Hypothalamus (tissue), 51 donors: ENCODE measurements at regions not wholly inside any gene's neighbourhood (a gene's known extent, or its start where the extent isn't known, plus 50 kb on each side); places are given as distances from the start of the nearest gene placed in this dataset.
"Not testable (repeated sequence)": the region's sequence is repeated elsewhere in the genome, so short reads cannot be mapped to it uniquely, and the experiment has no call there.

ENCODE experiments used
- DNase-seq, 51 donors: peaks; one replicate each; lab custom pipeline; 2025; lab: John Stamatoyannopoulos, UW

DNA sequence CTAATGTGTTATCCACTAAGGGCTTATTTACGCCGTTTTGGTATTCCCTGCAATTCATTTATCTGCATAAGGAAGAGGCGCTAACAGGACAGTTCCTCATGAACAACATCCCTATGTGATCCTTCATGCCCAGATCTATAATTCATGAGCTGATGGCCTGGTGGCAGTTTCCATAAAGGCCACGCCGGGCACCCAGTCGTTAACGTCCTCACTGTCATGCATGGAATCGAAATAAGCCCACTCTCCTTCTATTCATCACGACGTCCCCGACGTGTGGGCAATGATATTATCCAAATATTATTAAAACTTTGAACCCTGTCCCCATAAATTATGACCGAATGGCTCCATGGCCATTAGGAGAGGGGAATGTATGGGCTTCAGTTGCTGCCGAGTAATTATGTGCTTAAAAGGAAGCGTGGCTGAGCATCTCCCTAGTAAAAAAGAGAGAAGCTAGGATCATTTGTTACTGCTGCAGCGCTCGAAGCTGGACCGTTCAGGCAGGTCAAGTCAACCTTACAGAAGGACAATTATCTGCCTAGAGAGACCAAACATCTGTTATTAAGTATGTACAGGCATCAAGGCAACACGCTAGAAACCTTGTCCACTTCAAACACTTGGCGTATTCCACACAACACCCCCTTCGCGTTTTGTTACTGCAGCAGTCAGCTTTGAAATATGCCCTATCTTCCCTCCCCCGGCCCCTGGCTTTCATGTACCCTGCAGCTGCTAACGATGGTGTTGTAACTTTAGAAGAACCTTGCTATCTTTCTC, 94.0 kb upstream of the SALL1 start:
- no peak for DNase-seq

DNA sequence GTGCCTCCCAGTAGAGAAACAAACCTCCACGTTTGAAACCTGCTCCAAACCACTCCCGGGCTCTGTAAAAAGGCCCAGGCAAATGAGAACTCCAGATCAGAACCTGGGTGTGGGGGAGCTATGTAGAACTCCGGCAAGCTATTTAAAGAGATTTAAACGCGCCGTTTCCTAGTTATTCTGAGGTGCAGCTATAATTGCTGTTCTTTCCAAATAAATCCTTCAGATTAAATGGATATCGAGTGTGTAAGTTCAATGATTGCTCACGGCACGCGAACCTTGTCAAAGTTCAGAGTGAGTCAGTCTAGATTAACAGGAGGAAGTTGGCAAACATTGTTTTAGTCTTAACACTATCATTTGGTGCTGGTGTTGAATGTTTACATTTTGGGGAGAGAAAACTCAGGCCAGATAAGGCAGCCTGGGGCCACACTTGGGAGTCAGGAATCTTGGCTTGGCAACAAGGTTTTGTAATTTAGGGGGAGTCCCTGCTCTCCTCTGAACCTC, 92.9 kb upstream of the SALL1 start:
- no peak for DNase-seq

DNA sequence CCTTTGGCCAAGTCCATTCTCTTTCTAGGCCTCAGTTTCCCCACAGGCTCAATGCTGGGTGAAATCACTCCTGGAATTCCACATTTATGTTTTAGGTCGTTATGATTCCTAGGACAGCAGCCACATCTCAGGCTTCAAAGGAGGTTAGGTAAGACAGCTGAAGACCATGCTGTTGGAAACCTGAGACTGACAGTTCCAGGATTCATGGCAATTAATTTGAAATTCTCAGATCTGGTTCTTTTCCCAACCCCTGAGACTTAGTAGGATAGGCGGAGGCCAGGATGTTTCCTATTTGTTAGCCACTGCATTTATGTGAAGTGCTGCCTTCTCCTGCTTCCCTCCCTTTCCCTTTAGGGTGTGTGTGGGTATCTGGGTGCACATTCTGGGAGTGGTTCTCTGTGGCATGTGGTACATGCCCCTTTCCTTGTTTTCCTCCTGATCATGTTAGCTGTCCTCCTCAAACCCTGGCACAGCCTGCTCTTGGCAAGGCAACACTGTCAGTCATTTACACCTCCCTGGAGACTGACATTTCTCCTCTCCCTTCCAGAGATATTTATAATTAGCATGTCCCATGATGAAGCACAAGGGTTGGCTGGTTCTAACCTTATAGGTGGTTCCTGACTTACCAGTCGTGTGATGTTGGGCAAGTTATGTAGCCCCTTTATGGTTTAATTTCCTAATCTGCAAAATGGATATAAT, 91.4 kb upstream of the SALL1 start:
- no peak for DNase-seq

GRCh38 chr16:51239196-51239595, 88.1 kb upstream of the SALL1 start:
- no peak for DNase-seq

- DNase-seq, result peak in 1 of 51 donors; percentile 56
Measured at GRCh38 chr16:51237861-51238378, 86.8 kb upstream of the SALL1 start.

DNA sequence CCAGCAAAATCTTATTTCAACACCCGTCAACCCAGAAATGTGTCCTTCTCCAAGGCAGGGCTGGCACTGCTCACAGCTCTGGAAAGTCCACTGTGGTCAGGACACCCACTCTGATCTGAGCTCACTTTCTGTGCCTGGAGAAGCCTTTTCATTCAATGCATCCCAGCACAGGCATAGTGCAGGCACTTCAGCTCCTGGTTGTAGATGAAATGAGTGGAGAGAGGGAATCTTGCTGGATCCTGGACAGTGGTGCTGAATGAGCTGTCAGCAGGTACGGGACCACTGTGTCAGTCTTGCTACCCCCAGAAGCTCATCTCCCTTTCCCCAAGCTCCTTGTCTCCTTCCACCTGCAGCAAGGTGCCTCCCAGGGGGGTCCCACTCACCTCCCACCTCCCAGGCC, 86.1 kb upstream of the SALL1 start:
- DNase-seq, result peak in 2 of 51 donors; percentile 51 to 67

DNA sequence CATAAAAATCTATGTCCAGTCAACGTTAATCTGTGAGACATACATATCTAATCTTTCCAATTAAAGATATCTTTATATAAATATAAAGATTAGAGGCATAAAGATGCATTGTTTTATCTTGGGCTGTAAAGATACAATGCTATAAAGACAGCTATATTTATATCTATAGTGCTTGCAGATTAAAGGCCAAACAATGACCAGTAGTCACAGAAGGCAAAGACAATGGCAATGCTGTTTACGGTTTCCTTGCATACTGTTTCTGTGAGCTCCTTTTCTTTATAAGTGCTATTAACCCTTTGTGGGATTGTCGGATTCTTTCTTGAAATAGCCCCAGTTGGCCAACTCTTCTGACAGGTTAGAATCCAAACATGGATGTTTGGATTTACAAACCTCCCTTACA, 85.5 kb upstream of the SALL1 start:
- no peak for DNase-seq

GRCh38 chr16:51231702-51232101, 80.6 kb upstream of the SALL1 start:
- DNase-seq, result no peak

GRCh38 chr16:51230035-51230434, 79.0 kb upstream of the SALL1 start:
- DNase-seq, result not testable (repeated sequence)

DNA sequence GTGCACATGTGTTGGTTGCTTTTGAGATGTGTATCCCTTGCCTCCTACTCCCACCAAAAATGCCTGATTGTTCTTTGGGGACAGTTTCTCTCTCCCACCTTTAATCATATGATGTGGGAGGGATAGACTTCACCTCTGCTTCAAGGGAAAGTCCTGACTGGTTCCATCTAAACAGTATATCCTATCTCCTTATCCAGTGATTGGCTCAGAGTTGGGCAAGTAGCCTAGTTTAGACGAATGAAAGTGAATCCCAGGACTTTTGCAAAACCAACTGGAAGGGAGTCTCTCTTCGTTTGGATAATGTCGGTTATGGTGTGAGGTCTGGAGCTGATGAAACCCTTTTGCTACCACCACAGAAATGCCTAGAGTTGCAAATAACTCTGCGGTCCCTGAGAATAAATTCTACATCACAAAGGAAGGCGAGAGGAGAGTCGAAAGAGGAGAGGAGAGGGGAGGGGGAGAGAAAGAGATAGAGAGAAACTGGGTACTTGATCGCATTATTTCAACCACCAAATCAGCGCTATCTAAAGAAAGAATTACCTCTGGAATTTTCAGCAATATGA, 77.1 kb upstream of the SALL1 start:
- DNase-seq, result no peak

DNA sequence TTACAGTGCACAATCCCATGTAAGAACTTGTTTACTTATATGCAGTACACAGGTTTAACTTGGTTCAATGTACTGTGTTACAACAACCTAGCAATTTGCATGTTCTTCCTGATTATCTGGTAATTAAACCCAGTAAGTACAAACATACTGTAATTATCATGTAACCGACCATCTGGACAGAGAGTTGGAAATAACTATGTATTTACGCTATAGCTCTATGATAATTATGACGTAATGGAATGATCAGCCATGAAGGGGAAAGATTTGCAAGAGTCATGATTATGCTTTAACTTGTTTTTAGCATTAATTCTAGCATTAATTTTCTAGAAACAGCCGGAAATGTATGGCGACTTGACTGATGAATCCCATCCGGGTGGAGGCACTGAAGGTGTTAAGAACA, 74.8 kb upstream of the SALL1 start:
- DNase-seq, result no peak

GRCh38 chr16:51224317-51224716, 73.2 kb upstream of the SALL1 start:
- no peak for DNase-seq

DNA sequence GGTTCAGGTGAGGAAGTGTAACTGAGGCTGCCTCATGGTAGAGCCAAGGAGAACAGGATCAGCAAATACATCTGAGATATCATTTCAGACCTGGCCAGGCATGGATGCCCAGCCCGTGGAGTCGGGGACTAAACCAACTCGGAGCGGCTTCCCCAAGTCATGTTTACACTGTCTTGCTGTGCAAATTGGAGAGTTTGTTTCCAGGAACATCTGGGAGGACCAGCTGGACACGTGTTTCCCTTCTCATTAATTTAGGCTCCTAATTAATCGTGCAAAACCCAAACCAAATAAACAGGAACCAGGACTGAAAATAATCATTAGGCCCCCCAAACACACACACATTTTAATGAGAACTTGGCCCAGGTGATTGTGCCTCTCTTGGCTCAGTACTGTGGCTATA, 70.9 kb upstream of the SALL1 start:
- no peak for DNase-seq

GRCh38 chr16:51211148-51211547, 60.1 kb upstream of the SALL1 start:
- no peak for DNase-seq

- no peak for DNase-seq
Measured at GRCh38 chr16:51210087-51210486, 59.0 kb upstream of the SALL1 start.

DNA sequence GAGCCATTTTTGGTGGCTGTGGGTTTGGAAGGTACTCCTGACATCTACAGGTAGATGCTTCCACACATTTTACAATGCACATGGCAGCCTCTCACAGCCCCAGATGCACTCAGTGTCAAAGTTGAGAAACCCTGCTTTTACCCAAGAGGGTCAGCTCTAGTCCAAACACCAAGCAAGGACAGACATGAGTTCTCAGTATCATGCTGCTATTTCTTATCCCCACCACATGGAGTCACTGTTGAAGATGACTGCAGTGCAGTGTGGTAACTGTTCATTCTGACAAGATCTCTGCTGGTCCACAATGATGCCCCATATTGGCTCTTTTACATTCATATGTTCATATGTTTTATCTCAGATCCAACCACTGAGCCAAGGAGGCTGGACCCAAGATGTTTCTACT, 50.5 kb upstream of the SALL1 start:
- DNase-seq, result no peak
